IPS-NIHi11 (cell line): ENCODE measurements at regions not wholly inside any gene's neighbourhood (a gene's known extent, or its start where the extent isn't known, plus 50 kb on each side); places are given as distances from the start of the nearest gene placed in this dataset.

Experiments used
- DNase-seq: peaks from one replicate; pipeline ENCODE4 v3.0.0; 2012; ENCODE audit warnings: mixed read lengths, low spot score

- no peak for DNase-seq
These were observed 152.4 kb downstream of the TOMM20 start for GRCh38 chr1:234975941-234976860.

- no peak for DNase-seq
These were observed 153.3 kb downstream of the TOMM20 start for GRCh38 chr1:234975122-234975940.

- DNase-seq, result no peak
These were observed 155.0 kb downstream of the TOMM20 start for GRCh38 chr1:234973426-234974250.

GRCh38 chr1:234972411-234973191 lies 156.0 kb downstream of the TOMM20 start:
- no peak for DNase-seq

GRCh38 chr1:234971586-234972297 lies 156.9 kb downstream of the TOMM20 start:
- DNase-seq, result no peak

GRCh38 chr1:234970731-234971476 lies 157.7 kb downstream of the TOMM20 start:
- peak; percentile 73 for DNase-seq

- no peak for DNase-seq
These were observed 158.3 kb downstream of the TOMM20 start for GRCh38 chr1:234970401-234970730.

- DNase-seq, result peak; percentile 80
These were observed 158.8 kb downstream of the TOMM20 start for GRCh38 chr1:234969581-234970400.

- no peak for DNase-seq
These were observed 159.6 kb downstream of the TOMM20 start for GRCh38 chr1:234969011-234969441.

GRCh38 chr1:234968451-234968850 lies 160.2 kb downstream of the TOMM20 start:
- DNase-seq, result no peak

- no peak for DNase-seq
These were observed 161.5 kb downstream of the TOMM20 start for GRCh38 chr1:234967121-234967520.

- DNase-seq, result no peak
These were observed 163.5 kb downstream of the TOMM20 start for GRCh38 chr1:234965111-234965510.

GRCh38 chr1:234963904-234964702 lies 164.5 kb downstream of the TOMM20 start:
- DNase-seq, result no peak

GRCh38 chr1:234963180-234963903 lies 165.3 kb downstream of the TOMM20 start:
- DNase-seq, result no peak

GRCh38 chr1:234962340-234962989 lies 166.2 kb downstream of the TOMM20 start:
- DNase-seq, result no peak

GRCh38 chr1:234961456-234962339 lies 166.9 kb downstream of the TOMM20 start:
- no peak for DNase-seq
